GM12865 (cell line): ENCODE measurements at regions not wholly inside any gene's neighbourhood (a gene's known extent, or its start where the extent isn't known, plus 50 kb on each side); places are given as distances from the start of the nearest gene placed in this dataset.

Source experiments
- DNase-seq: peaks from one replicate; pipeline ENCODE4 v3.0.0; 2010; ENCODE audit warnings: low read depth
- H3K4me3 ChIP-seq: 2 replicates; pipeline ENCODE4 v1.5.1; 2011; ENCODE audit warnings: mild to moderate bottlenecking, low read depth, low read length, control low read depth
- TF ChIP-seq, protein P1 (sequence below): IDR thresholded peaks from 2 replicates; pipeline ENCODE4 v1.5.1; 2011; ENCODE audit warnings: low read length, control low read depth, low read depth, inconsistent platforms; ENCODE audit not compliant: insufficient read depth; ENCODE audit errors: missing control alignments

- TF ChIP-seq, protein P1, sequence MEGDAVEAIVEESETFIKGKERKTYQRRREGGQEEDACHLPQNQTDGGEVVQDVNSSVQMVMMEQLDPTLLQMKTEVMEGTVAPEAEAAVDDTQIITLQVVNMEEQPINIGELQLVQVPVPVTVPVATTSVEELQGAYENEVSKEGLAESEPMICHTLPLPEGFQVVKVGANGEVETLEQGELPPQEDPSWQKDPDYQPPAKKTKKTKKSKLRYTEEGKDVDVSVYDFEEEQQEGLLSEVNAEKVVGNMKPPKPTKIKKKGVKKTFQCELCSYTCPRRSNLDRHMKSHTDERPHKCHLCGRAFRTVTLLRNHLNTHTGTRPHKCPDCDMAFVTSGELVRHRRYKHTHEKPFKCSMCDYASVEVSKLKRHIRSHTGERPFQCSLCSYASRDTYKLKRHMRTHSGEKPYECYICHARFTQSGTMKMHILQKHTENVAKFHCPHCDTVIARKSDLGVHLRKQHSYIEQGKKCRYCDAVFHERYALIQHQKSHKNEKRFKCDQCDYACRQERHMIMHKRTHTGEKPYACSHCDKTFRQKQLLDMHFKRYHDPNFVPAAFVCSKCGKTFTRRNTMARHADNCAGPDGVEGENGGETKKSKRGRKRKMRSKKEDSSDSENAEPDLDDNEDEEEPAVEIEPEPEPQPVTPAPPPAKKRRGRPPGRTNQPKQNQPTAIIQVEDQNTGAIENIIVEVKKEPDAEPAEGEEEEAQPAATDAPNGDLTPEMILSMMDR = no peak
- DNase-seq = no peak
- H3K4me3 ChIP-seq = no peak overlapping the region
Measured at GRCh38 chr11:69554849-69555248, 73.4 kb downstream of the LINC01488 start.

DNA sequence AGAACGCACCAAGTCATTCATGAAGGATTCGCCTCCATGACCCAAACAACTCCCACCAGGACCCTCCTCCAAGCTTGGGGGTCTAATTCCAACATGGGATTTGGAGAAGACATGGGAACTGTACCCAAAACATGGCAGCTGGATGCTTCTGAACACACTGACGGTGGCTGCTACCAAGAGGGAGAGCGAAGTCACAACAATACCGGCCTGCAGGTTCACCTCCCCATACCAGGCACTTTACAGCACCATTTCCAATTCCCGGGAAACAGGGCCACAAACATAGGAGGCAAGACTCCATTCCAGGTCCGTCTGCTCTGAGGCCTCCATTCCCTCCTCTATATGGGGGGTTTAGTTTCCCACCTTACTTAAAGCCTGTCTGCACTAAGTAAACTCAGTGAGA is 75.8 kb downstream of the LINC01488 start:
- TF ChIP-seq, protein P1 = no peak
- H3K4me3 ChIP-seq = no peak overlapping the region
- no peak for DNase-seq

- TF ChIP-seq, protein P1 = no peak
- H3K4me3 ChIP-seq = no peak overlapping the region
- DNase-seq = no peak
Measured at GRCh38 chr11:69558519-69558941, 77.1 kb downstream of the LINC01488 start.

GRCh38 chr11:69559181-69559580 is 77.7 kb downstream of the LINC01488 start:
- no peak overlapping the region for H3K4me3 ChIP-seq
- DNase-seq = no peak
- TF ChIP-seq, protein P1 = no peak

GRCh38 chr11:69560141-69560790 is 78.8 kb downstream of the LINC01488 start:
- H3K4me3 ChIP-seq = no peak overlapping the region
- no peak for DNase-seq
- TF ChIP-seq, protein P1 = no peak

DNA sequence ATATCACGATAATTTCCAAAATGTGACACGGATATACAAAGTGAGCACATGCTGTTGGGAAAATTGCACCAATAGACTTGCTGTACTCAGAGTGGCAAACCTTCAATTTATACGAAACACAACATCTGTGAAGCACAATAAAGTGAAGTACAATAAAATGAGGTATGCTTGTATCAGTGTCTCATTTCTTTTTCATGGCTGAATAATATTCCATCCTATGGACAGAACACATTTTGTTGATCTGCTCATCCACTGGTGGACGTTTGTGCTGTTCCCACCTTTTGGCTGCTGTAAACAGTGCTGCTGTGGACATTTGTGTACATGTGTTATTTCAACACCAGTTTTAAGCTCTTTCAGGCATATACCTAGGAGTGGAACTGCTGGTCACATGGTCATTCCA is 78.7 kb upstream of the CCND1 start:
- DNase-seq = no peak
- TF ChIP-seq, protein P1 = no peak
- no peak overlapping the region for H3K4me3 ChIP-seq

DNA sequence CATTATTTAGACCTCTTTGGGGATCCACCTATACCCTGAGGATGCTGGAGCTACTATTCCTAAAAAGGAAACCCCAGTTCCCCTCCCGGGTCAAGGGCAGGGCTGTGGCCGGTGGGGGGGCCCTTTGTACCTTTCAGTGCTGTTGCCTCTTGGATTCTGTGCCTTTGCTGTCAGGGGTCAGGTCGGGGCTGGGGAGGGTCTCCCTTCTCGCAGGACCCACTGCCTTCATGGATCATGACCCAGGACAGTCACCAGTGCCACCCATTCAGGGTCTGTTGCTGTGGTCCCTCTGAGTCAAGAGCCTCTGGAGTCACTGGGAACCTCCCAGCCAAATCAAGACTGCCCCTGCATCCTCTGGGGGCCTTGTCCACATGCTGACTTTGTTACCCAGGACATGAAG is 78.1 kb upstream of the CCND1 start:
- TF ChIP-seq, protein P1 = no peak
- no peak for DNase-seq
- no peak overlapping the region for H3K4me3 ChIP-seq
